Activated gamma-delta T cell treated with Interleukin-2 at 50 U/mL for 16 hours (primary cell): ENCODE measurements at regions not wholly inside any gene's neighbourhood (a gene's known extent, or its start where the extent isn't known, plus 50 kb on each side); places are given as distances from the start of the nearest gene placed in this dataset.
"Not testable (repeated sequence)": the region's sequence is repeated elsewhere in the genome, so short reads cannot be mapped to it uniquely, and the experiment has no call there.

Experiments used
- DNase-seq: peaks from one replicate; pipeline ENCODE4 v3.0.0-alpha.2; 2020

GRCh38 chr2:76163860-76164259 lies 453.1 kb upstream of the GCFC2 start:
- no peak for DNase-seq

- no peak for DNase-seq
These were observed 450.0 kb upstream of the GCFC2 start for GRCh38 chr2:76160670-76161069.

- DNase-seq: no peak
These were observed 448.4 kb upstream of the GCFC2 start for GRCh38 chr2:76159042-76159648.

- no peak for DNase-seq
These were observed 446.8 kb upstream of the GCFC2 start for GRCh38 chr2:76157531-76157930.

DNA sequence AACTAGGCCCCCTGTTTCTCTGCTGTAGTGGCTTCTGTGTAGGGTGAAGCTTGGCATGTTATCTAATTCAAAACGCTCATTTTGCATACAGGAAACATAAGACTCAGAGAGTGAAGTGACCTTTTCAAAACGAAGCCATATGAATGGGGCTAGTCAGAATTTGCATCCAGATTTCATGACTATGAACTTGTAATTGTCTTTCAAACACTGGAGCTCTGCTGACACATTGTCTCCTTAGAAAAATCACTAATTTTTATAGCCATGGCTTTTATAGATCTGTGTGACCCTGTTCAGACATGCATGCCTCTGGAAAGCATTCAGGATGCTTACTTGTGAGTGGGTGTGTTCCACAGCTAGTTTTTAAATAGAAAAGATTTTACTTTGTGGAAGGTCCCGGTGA lies 444.3 kb upstream of the GCFC2 start:
- DNase-seq: no peak

GRCh38 chr2:76149846-76150245 lies 439.1 kb upstream of the GCFC2 start:
- no peak for DNase-seq

DNA sequence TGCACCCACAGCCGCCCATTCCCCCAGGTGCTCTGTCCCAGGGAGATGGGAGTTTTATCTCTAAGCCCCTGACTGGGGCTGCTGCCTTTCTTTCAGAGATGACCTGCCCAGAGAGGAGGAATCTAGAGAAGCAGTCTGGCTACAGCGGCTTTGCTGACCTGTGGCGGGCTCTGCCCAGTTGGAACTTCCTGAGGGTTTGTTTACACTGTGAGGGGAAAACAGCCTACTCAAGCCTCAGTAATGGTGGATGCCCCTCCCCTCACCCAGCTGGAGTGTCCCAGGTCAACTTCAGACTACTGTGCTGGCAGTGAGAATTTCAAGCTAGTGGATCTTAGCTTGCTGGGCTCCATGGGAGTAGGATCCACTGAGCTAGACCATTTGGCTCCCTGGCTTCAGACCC lies 428.6 kb upstream of the GCFC2 start:
- not testable (repeated sequence) for DNase-seq

DNA sequence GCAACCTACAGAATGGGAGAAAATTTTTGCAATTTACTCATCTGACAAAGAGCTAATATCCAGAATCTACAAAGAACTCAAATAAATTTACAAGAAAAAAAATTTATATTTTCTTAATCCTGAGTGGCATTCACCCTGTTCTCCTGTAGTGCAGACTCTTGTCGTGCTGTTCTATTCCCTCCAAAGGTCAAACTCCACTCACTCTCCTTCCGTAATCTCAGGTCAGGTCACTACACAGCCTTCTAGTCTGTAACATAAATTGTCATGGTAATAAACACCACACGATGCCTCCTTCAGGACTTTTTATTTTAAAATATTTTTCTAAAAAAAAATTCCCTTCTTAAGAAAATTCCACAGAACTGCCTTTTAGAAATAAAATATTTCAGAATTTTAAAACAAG lies 417.9 kb upstream of the GCFC2 start:
- no peak for DNase-seq

DNA sequence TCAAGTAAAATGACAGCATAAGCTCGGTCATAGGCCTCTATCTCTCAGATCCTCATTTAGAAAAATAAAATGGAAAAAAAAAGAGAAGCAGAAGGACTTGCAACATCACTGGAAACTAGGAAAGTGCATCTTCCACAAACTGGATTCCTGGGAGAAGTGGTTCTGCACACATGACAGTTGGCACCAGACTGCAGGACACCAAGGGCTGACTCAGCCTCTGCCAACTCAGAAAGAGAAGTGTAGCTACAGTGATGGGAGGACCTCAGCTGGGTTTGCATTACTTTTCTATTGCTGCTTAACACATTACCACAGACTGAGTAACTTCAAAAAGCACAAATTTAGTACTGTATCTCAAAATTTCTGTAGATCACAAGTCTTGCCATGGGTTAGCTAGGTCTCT lies 409.5 kb upstream of the GCFC2 start:
- no peak for DNase-seq

GRCh38 chr2:76089683-76090082 lies 379.0 kb upstream of the GCFC2 start:
- DNase-seq: no peak

DNA sequence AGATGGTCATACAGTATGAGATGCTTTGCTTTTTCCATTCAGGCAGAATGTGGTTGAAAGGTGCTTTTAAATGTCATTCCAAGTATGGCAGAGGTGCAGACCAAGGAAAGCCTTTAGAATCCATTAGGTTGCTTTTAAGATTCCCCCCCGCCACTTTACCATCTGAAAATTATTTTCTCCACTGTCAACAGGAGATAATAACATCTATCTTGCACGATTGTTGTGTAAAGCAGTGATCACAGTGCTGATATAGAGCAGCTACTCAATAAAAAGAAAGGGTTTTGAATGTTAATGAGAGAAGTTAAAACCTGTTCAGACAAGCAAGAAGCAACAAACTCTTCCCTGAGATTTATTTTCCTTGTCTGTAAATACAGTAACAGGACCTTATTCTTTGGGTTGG lies 372.5 kb upstream of the GCFC2 start:
- DNase-seq: no peak

- DNase-seq: no peak
These were observed 371.8 kb upstream of the GCFC2 start for GRCh38 chr2:76082509-76082908.

DNA sequence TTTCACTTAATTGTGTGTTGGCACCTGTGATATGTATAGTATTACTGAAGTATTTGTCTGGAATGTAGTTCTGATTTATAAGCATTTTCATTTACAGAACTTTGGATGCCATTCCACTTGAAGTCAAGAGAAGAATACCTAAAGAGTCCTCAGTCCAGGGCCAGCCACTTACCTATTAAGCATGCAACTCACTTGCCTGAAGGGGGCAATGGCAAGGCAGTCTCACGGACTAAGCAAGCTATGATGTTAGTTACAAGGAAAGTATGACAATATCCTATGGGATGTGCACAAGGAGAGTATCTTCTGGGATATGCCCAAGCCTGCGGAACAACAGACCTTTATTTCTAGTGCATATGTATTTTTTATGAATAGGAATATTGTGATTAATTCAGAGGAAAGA lies 369.4 kb upstream of the GCFC2 start:
- DNase-seq: no peak

DNA sequence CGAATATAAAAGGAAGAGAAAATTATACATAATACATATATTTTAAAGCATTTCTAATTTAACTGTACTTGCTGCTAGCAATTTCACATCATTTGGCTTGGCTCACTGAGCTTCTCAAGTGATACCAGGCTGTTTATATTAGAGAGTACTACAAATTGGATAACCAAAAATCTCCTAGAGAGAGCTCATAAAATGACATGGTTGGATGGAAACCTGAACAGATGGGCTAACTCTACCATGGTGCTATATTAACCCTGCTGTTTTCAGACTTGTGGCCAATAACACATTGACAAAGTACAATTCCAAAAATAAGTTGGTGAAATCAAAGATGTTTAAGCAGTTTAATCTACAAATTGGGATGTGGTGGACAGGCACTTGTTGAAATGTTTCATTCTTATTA lies 364.4 kb upstream of the GCFC2 start:
- no peak for DNase-seq

DNA sequence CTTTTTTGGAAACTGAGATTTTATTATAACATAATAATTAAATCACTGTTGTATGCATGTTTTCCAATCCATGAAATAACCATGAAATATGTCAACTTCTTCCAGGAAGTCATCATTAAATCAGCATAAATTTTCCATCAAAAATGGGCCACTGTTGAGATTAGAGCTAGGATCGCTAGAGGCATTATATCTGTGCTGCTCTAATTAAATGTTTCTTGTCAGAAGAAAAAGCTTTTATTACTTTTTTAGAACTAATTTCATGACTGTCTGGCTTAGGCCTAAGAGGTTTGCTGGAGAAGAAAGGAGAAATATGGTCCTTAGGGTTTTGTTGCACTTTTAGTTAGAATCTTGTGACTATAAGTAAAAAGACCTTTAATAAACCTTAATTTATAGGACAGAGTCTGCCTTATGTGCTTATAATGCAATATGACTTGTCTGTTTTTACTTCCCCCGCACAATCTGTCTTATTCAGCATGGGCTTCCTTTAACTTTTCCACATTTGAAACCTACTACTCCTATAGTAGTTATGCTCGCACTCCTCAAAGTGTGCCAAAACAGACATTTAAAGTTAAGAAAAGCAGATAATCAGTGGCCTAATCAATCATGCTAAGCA lies 363.4 kb upstream of the GCFC2 start:
- DNase-seq: no peak

DNA sequence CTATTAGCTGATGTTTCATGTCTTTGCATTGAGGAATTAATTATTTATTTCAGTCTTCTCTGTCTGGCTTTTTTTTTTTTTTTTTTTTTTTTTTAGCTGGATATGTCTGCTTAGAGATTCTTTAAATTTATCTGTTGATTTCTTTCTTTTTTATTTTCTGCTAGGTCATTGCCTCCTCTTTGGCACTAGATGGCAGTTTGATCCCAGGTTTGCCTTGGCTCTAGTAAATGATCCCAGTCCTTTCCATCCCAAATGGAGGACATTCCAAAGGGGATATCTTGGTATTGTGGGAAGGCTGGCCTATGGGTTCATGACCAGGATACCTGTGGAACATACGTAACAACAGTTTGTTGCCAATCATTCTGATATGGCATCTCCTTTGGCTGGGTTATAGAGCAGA lies 339.5 kb upstream of the GCFC2 start:
- no peak for DNase-seq

DNA sequence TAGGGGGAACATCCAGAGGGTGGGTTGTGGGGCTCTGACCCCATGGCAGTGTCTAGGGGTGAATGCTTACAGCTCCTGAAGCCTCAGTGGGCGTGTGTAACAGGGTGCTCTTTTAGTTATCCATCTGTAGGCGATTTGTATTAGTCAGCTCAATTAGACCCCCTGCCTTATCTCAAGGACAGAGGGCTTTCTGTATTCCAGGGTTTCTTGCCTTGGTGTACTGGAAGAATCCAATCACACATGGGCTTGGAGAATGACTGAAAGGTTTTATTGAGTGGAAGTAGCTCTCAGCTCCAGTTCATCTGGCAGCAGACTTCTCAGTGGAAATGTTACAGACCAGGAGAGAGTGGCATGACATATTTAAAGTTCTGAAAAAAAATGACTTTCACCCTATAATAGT lies 334.0 kb upstream of the GCFC2 start:
- no peak for DNase-seq

- no peak for DNase-seq
These were observed 328.8 kb upstream of the GCFC2 start for GRCh38 chr2:76039505-76039904.

- no peak for DNase-seq
These were observed 317.0 kb upstream of the GCFC2 start for GRCh38 chr2:76027761-76028160.

GRCh38 chr2:76019128-76019527 lies 308.4 kb upstream of the GCFC2 start:
- DNase-seq: no peak

DNA sequence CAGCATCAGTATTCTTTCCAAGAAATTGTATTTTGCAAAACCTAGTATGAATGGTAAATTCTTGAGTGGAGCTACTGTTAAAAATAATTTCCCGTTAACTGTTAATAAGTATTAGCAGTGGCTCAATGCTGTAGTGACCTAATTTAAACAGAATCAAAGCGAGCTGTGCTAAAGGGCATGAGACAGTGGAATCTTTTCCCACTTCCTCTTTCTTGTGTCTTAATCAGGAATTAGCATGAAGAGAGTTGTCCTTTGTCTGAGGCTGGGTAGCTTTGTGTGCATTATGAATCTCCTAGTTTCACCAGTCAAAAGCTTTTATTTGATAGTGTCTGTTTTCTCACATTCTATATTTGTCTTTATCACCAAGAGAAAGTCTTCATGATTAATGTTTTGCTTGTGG lies 298.8 kb upstream of the GCFC2 start:
- DNase-seq: no peak

- DNase-seq: no peak
These were observed 297.4 kb upstream of the GCFC2 start for GRCh38 chr2:76008001-76008702.

DNA sequence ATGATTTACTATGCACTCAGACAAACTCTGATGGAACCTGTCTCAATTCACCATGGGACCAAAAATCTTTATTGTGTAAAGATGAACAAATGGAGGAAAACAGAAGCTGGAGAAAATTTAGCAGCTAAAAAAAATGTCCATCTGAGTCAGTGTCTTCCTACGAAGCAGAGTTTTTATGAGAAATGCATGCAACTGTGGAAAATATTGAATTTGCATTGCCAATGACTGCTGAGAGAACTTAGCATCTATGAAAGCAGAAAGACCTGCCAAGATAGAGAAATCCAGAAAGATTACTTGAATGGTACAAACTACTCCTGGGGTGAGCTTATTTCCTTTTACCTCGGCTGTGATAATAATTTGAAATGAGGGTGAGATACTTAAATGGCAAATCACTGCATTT lies 289.7 kb upstream of the GCFC2 start:
- DNase-seq: no peak

DNA sequence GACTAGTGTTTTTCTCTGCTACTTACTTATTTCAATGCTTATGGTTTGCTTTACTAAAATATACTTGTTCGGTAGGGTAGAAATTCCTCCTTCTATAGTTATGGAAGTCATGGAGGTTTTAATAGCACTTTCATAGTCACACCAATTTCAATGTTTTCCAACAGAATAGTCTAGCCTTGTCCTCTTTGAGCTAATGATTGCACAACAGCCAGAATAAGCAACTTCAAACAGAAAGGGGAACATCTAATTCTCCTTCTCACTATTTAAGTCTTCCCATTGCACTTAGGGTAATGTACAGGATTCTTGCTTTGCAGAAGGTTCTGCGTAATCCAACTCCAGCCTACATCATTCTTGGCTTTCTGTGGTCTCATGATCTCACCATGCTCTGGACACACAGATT lies 287.7 kb upstream of the GCFC2 start:
- DNase-seq: no peak

- DNase-seq: no peak
These were observed 284.0 kb upstream of the GCFC2 start for GRCh38 chr2:75994759-75995158.
